HL-60 (cell line): ENCODE measurements at regions not wholly inside any gene's neighbourhood (a gene's known extent, or its start where the extent isn't known, plus 50 kb on each side); places are given as distances from the start of the nearest gene placed in this dataset.

Experiments used
- CTCF ChIP-seq: IDR thresholded peaks from one replicate; pipeline ENCODE4 v1.5.1; 2011; ENCODE audit warnings: low read length, control low read depth, inconsistent platforms; ENCODE audit not compliant: insufficient read depth
- GABPA ChIP-seq: IDR thresholded peaks from 2 replicates; pipeline ENCODE4 v1.6.1; 2012; ENCODE audit warnings: low read depth
- SPI1 ChIP-seq: IDR thresholded peaks from 2 replicates; pipeline ENCODE4 v1.6.1; 2012; ENCODE audit warnings: low read depth, mild to moderate bottlenecking, borderline replicate concordance

- no peak for TF ChIP-seq CTCF
- no peak for TF ChIP-seq SPI1
- no peak for TF ChIP-seq GABPA
Observed at GRCh38 chr3:70558956-70559355, 246.5 kb upstream of the MDFIC2 start.
